ENCODE measurements at regions not wholly inside any gene's neighbourhood (a gene's known extent, or its start where the extent isn't known, plus 50 kb on each side); places are given as distances from the start of the nearest gene placed in this dataset.

- Histone ChIP-seq H4K8ac (ENCODE audit: low read depth, low read length) (no peak overlapping the region), H3K4me3 (ENCODE audit: low read length in 2 of 2) (no peak overlapping the region), H3K9ac (ENCODE audit: low read depth, low read length, poor library complexity) (no peak overlapping the region), H2BK12ac (ENCODE audit: low read length) (no peak overlapping the region), H3K9me3 (replicated peaks in 1 of 2; ENCODE audit: control insufficient read depth in 2 of 2, insufficient read depth in 1 of 2, low read depth in 1 of 2, low read length in 2 of 2) (no peaks in the 10 kb centered on the region), H2BK120ac (ENCODE audit: low read depth, low read length) (no peak overlapping the region), H3K36me3 (replicated peaks in 1 of 2; ENCODE audit: control insufficient read depth in 2 of 2, insufficient read depth in 2 of 2, low read length in 2 of 2) (no peaks in the 10 kb centered on the region), H3K79me1 (ENCODE audit: low read depth, low read length) (no peaks in the 10 kb centered on the region), H3K4me2 (ENCODE audit: insufficient read depth, low read length, poor library complexity, severe bottlenecking) (no peak overlapping the region), H3K27me3 (ENCODE audit: control insufficient read depth in 3 of 3, insufficient read depth in 3 of 3, low read depth in 1 of 3, low read length in 3 of 3) (no peaks in the 10 kb centered on the region), H3K27ac (replicated peaks; ENCODE audit: low read length) (no peak overlapping the region), H3K4me1 (ENCODE audit: control insufficient read depth in 2 of 2, insufficient read depth in 1 of 2, low read depth in 1 of 2, low read length in 2 of 2) (no peaks in the 10 kb centered on the region), H3K23ac (ENCODE audit: low read depth, low read length, poor library complexity) (no peak overlapping the region), H2BK5ac (ENCODE audit: low read length) (no peak overlapping the region), H2BK15ac (ENCODE audit: low read length) (no peak overlapping the region), H3K18ac (ENCODE audit: low read length) (no peak overlapping the region), H2AK5ac (ENCODE audit: low read depth, low read length) (no peak overlapping the region), H2AFZ (ENCODE audit: low read length) (no peak overlapping the region), H4K91ac (ENCODE audit: low read depth, low read length, poor library complexity) (no peak overlapping the region), H3K14ac (ENCODE audit: low read length) (no peak overlapping the region), H3K4ac (ENCODE audit: low read length) (no peak overlapping the region)
- DNase-seq (ENCODE audit: low spot score) = no peak
- WGBS, 2 donors (ENCODE audit: extremely low coverage in 2 of 2, insufficient read length in 2 of 2, insufficient replicate concordance in 1 of 2) = no CpG with 5 or more reads among the region's 9 CpGs
Measured at GRCh38 chr6:40819182-40819834, 219.7 kb downstream of the UNC5CL start.

GRCh38 chr6:40817369-40817768 lies 221.7 kb downstream of the UNC5CL start:
- H4K8ac ChIP-seq (ENCODE audit: low read depth, low read length) = no peak overlapping the region
- H2AFZ ChIP-seq (ENCODE audit: low read length) = no peak overlapping the region
- no peaks in the 10 kb centered on the region for H3K4me1 ChIP-seq (ENCODE audit: control insufficient read depth in 2 of 2, insufficient read depth in 1 of 2, low read depth in 1 of 2, low read length in 2 of 2)
- no peak for DNase-seq (ENCODE audit: low spot score)
- H3K4ac ChIP-seq (ENCODE audit: low read length) = no peak overlapping the region
- H3K27ac ChIP-seq (replicated peaks; ENCODE audit: low read length) = no peak overlapping the region
- no peaks in the 10 kb centered on the region for H3K36me3 ChIP-seq (replicated peaks in 1 of 2; ENCODE audit: control insufficient read depth in 2 of 2, insufficient read depth in 2 of 2, low read length in 2 of 2)
- no peak overlapping the region for H3K9ac ChIP-seq (ENCODE audit: low read depth, low read length, poor library complexity)
- H2BK15ac ChIP-seq (ENCODE audit: low read length) = no peak overlapping the region
- H2AK5ac ChIP-seq (ENCODE audit: low read depth, low read length) = no peak overlapping the region
- no peak overlapping the region for H2BK12ac ChIP-seq (ENCODE audit: low read length)
- H3K4me2 ChIP-seq (ENCODE audit: insufficient read depth, low read length, poor library complexity, severe bottlenecking) = no peak overlapping the region
- H4K91ac ChIP-seq (ENCODE audit: low read depth, low read length, poor library complexity) = no peak overlapping the region
- no peaks in the 10 kb centered on the region for H3K79me1 ChIP-seq (ENCODE audit: low read depth, low read length)
- H3K27me3 ChIP-seq (ENCODE audit: control insufficient read depth in 3 of 3, insufficient read depth in 3 of 3, low read depth in 1 of 3, low read length in 3 of 3) = no peaks in the 10 kb centered on the region
- no peak overlapping the region for H3K4me3 ChIP-seq (ENCODE audit: low read length in 2 of 2)
- no CpG with 5 or more reads among the region's 6 CpGs for WGBS, 2 donors (ENCODE audit: extremely low coverage in 2 of 2, insufficient read length in 2 of 2, insufficient replicate concordance in 1 of 2)
- H3K18ac ChIP-seq (ENCODE audit: low read length) = no peak overlapping the region
- H3K14ac ChIP-seq (ENCODE audit: low read length) = no peak overlapping the region
- H2BK5ac ChIP-seq (ENCODE audit: low read length) = no peak overlapping the region
- H2BK120ac ChIP-seq (ENCODE audit: low read depth, low read length) = no peak overlapping the region
- no peak overlapping the region for H3K23ac ChIP-seq (ENCODE audit: low read depth, low read length, poor library complexity)
- H3K9me3 ChIP-seq (replicated peaks in 1 of 2; ENCODE audit: control insufficient read depth in 2 of 2, insufficient read depth in 1 of 2, low read depth in 1 of 2, low read length in 2 of 2) = no peaks in the 10 kb centered on the region

GRCh38 chr6:40816601-40817000 lies 222.4 kb downstream of the UNC5CL start:
- Histone ChIP-seq H3K27ac (replicated peaks; ENCODE audit: low read length) (no peak overlapping the region), H3K79me1 (ENCODE audit: low read depth, low read length) (no peaks in the 10 kb centered on the region), H3K14ac (ENCODE audit: low read length) (no peak overlapping the region), H3K9me3 (replicated peaks in 1 of 2; ENCODE audit: control insufficient read depth in 2 of 2, insufficient read depth in 1 of 2, low read depth in 1 of 2, low read length in 2 of 2) (no peaks in the 10 kb centered on the region), H2AFZ (ENCODE audit: low read length) (no peak overlapping the region), H3K4me3 (ENCODE audit: low read length in 2 of 2) (peak overlapping the region in 1 of 2 donors; percentile 42), H2BK120ac (ENCODE audit: low read depth, low read length) (no peak overlapping the region), H3K23ac (ENCODE audit: low read depth, low read length, poor library complexity) (no peak overlapping the region), H4K91ac (ENCODE audit: low read depth, low read length, poor library complexity) (no peak overlapping the region), H3K18ac (ENCODE audit: low read length) (no peak overlapping the region), H3K36me3 (replicated peaks in 1 of 2; ENCODE audit: control insufficient read depth in 2 of 2, insufficient read depth in 2 of 2, low read length in 2 of 2) (no peaks in the 10 kb centered on the region), H3K4ac (ENCODE audit: low read length) (no peak overlapping the region), H2BK5ac (ENCODE audit: low read length) (no peak overlapping the region), H2AK5ac (ENCODE audit: low read depth, low read length) (no peak overlapping the region), H2BK12ac (ENCODE audit: low read length) (no peak overlapping the region), H3K9ac (ENCODE audit: low read depth, low read length, poor library complexity) (no peak overlapping the region), H2BK15ac (ENCODE audit: low read length) (no peak overlapping the region), H4K8ac (ENCODE audit: low read depth, low read length) (no peak overlapping the region), H3K4me1 (ENCODE audit: control insufficient read depth in 2 of 2, insufficient read depth in 1 of 2, low read depth in 1 of 2, low read length in 2 of 2) (no peaks in the 10 kb centered on the region), H3K4me2 (ENCODE audit: insufficient read depth, low read length, poor library complexity, severe bottlenecking) (no peak overlapping the region), H3K27me3 (ENCODE audit: control insufficient read depth in 3 of 3, insufficient read depth in 3 of 3, low read depth in 1 of 3, low read length in 3 of 3) (no peaks in the 10 kb centered on the region)
- DNase-seq (ENCODE audit: low spot score) = no peak
- no CpG with 5 or more reads among the region's 2 CpGs for WGBS, 2 donors (ENCODE audit: extremely low coverage in 2 of 2, insufficient read length in 2 of 2, insufficient replicate concordance in 1 of 2)

GRCh38 chr6:40815731-40816130 lies 223.3 kb downstream of the UNC5CL start:
- Histone ChIP-seq H2BK5ac (ENCODE audit: low read length) (no peak overlapping the region), H3K27me3 (ENCODE audit: control insufficient read depth in 3 of 3, insufficient read depth in 3 of 3, low read depth in 1 of 3, low read length in 3 of 3) (no peaks in the 10 kb centered on the region), H3K9ac (ENCODE audit: low read depth, low read length, poor library complexity) (peak overlapping the region; percentile 7), H3K4me3 (ENCODE audit: low read length in 2 of 2) (no peak overlapping the region), H3K79me1 (ENCODE audit: low read depth, low read length) (no peaks in the 10 kb centered on the region), H3K23ac (ENCODE audit: low read depth, low read length, poor library complexity) (no peak overlapping the region), H4K8ac (ENCODE audit: low read depth, low read length) (no peak overlapping the region), H2BK12ac (ENCODE audit: low read length) (no peak overlapping the region), H3K9me3 (replicated peaks in 1 of 2; ENCODE audit: control insufficient read depth in 2 of 2, insufficient read depth in 1 of 2, low read depth in 1 of 2, low read length in 2 of 2) (no peaks in the 10 kb centered on the region), H3K36me3 (replicated peaks in 1 of 2; ENCODE audit: control insufficient read depth in 2 of 2, insufficient read depth in 2 of 2, low read length in 2 of 2) (no peaks in the 10 kb centered on the region), H2BK120ac (ENCODE audit: low read depth, low read length) (no peak overlapping the region), H4K91ac (ENCODE audit: low read depth, low read length, poor library complexity) (no peak overlapping the region), H3K4me1 (ENCODE audit: control insufficient read depth in 2 of 2, insufficient read depth in 1 of 2, low read depth in 1 of 2, low read length in 2 of 2) (no peaks in the 10 kb centered on the region), H2AK5ac (ENCODE audit: low read depth, low read length) (peak overlapping the region; percentile 44), H2AFZ (ENCODE audit: low read length) (no peak overlapping the region), H3K14ac (ENCODE audit: low read length) (no peak overlapping the region), H3K27ac (replicated peaks; ENCODE audit: low read length) (no peak overlapping the region), H3K18ac (ENCODE audit: low read length) (no peak overlapping the region), H3K4ac (ENCODE audit: low read length) (no peak overlapping the region), H2BK15ac (ENCODE audit: low read length) (no peak overlapping the region), H3K4me2 (ENCODE audit: insufficient read depth, low read length, poor library complexity, severe bottlenecking) (no peak overlapping the region)
- no peak for DNase-seq (ENCODE audit: low spot score)
- no CpG with 5 or more reads among the region's 12 CpGs for WGBS, 2 donors (ENCODE audit: extremely low coverage in 2 of 2, insufficient read length in 2 of 2, insufficient replicate concordance in 1 of 2)
